Inflammatory macrophage treated with lipopolysaccharide for 4 hours (primary cell): ENCODE measurements at regions not wholly inside any gene's neighbourhood (a gene's known extent, or its start where the extent isn't known, plus 50 kb on each side); places are given as distances from the start of the nearest gene placed in this dataset.

ENCODE experiments used
- DNase-seq: peaks from one replicate; pipeline ENCODE4 v3.0.0-alpha.2; 2020

GRCh38 chr10:31081937-31082840, 50.5 kb upstream of the ZNF438 start:
- no peak for DNase-seq

GRCh38 chr10:31083765-31084184, 52.1 kb upstream of the ZNF438 start:
- peak; percentile 61 for DNase-seq

GRCh38 chr10:31087011-31087410, 55.3 kb upstream of the ZNF438 start:
- no peak for DNase-seq

- no peak for DNase-seq
Measured at GRCh38 chr10:31087851-31088250, 56.2 kb upstream of the ZNF438 start.

- no peak for DNase-seq
Measured at GRCh38 chr10:31090894-31091607, 59.4 kb upstream of the ZNF438 start.

- no peak for DNase-seq
Measured at GRCh38 chr10:31095677-31096560, 64.3 kb upstream of the ZNF438 start.

- no peak for DNase-seq
Measured at GRCh38 chr10:31098046-31098445, 66.4 kb upstream of the ZNF438 start.

- no peak for DNase-seq
Measured at GRCh38 chr10:31099094-31099493, 67.4 kb upstream of the ZNF438 start.

GRCh38 chr10:31099664-31100063, 68.0 kb upstream of the ZNF438 start:
- no peak for DNase-seq

- DNase-seq, result no peak
Measured at GRCh38 chr10:31100115-31100601, 68.5 kb upstream of the ZNF438 start.

- no peak for DNase-seq
Measured at GRCh38 chr10:31100662-31101061, 69.0 kb upstream of the ZNF438 start.

GRCh38 chr10:31101123-31101522, 69.5 kb upstream of the ZNF438 start:
- DNase-seq, result peak; percentile 47

- DNase-seq, result no peak
Measured at GRCh38 chr10:31102421-31102820, 70.8 kb upstream of the ZNF438 start.

- DNase-seq, result no peak
Measured at GRCh38 chr10:31103112-31103511, 71.4 kb upstream of the ZNF438 start.

- DNase-seq, result no peak
Measured at GRCh38 chr10:31112961-31113360, 81.3 kb upstream of the ZNF438 start.

GRCh38 chr10:31116226-31116625, 84.6 kb upstream of the ZNF438 start:
- no peak for DNase-seq

GRCh38 chr10:31118556-31118955, 86.9 kb upstream of the ZNF438 start:
- no peak for DNase-seq

- no peak for DNase-seq
Measured at GRCh38 chr10:31120392-31120791, 88.7 kb upstream of the ZNF438 start.

- peak; percentile 29 for DNase-seq
Measured at GRCh38 chr10:31120961-31121685, 89.5 kb upstream of the ZNF438 start.

GRCh38 chr10:31121757-31122577, 90.3 kb upstream of the ZNF438 start:
- no peak for DNase-seq

- no peak for DNase-seq
Measured at GRCh38 chr10:31123946-31124345, 92.3 kb upstream of the ZNF438 start.
